NB4 (cell line): ENCODE measurements at regions not wholly inside any gene's neighbourhood (a gene's known extent, or its start where the extent isn't known, plus 50 kb on each side); places are given as distances from the start of the nearest gene placed in this dataset.

Source experiments
- DNase-seq: peaks from one replicate; pipeline ENCODE4 v3.0.0; 2010; ENCODE audit warnings: low read depth
- H3K4me3 ChIP-seq: one replicate; pipeline ENCODE4 v1.5.1; 2011; ENCODE audit warnings: mild to moderate bottlenecking, low read depth, low read length, moderate library complexity
- CTCF ChIP-seq: IDR thresholded peaks from one replicate; pipeline ENCODE4 v1.5.1; 2012; ENCODE audit warnings: low read depth, low read length
- MAX ChIP-seq: IDR thresholded peaks from 2 replicates; pipeline ENCODE4 v1.6.1; 2011; ENCODE audit warnings: low read depth, low read length
- MYC ChIP-seq: IDR thresholded peaks from 2 replicates; pipeline ENCODE4 v1.6.1; 2011; ENCODE audit warnings: low read depth, low read length
- POLR2A ChIP-seq: IDR thresholded peaks from 2 replicates; pipeline ENCODE4 v1.6.1; 2011; ENCODE audit warnings: mild to moderate bottlenecking; ENCODE audit not compliant: insufficient read length; ENCODE audit errors: extremely low read depth

GRCh38 chr1:181326348-181326747 is 157.0 kb upstream of the CACNA1E start:
- DNase-seq = no peak

GRCh38 chr1:181327796-181328195 is 155.5 kb upstream of the CACNA1E start:
- no peak for DNase-seq
- TF ChIP-seq MYC = no peak
- TF ChIP-seq CTCF = no peak
- no peak for TF ChIP-seq POLR2A
- no peak for TF ChIP-seq MAX

More at GRCh38 chr1:181326348-181326747, 157.0 kb upstream of the CACNA1E start:
- no peak overlapping the region for H3K4me3 ChIP-seq
- no peak for TF ChIP-seq CTCF

GRCh38 chr1:181334724-181335123 is 148.6 kb upstream of the CACNA1E start:
- H3K4me3 ChIP-seq = no peak overlapping the region
- TF ChIP-seq MAX (no peak), MYC (no peak), CTCF (no peak), POLR2A (no peak)
- no peak for DNase-seq

More at GRCh38 chr1:181327796-181328195, 155.5 kb upstream of the CACNA1E start:
- no peak overlapping the region for H3K4me3 ChIP-seq

GRCh38 chr1:181335631-181336030 is 147.7 kb upstream of the CACNA1E start:
- no peak for TF ChIP-seq MYC
- no peak for TF ChIP-seq MAX
- no peak for TF ChIP-seq CTCF
- no peak for TF ChIP-seq POLR2A
- DNase-seq = no peak

GRCh38 chr1:181341026-181341632 is 142.2 kb upstream of the CACNA1E start:
- DNase-seq = no peak
- H3K4me3 ChIP-seq = no peak overlapping the region
- TF ChIP-seq CTCF (no peak), MYC (no peak), POLR2A (no peak), MAX (no peak)

More at GRCh38 chr1:181335631-181336030, 147.7 kb upstream of the CACNA1E start:
- H3K4me3 ChIP-seq = no peak overlapping the region

GRCh38 chr1:181344091-181344490 is 139.2 kb upstream of the CACNA1E start:
- no peak for DNase-seq
- TF ChIP-seq POLR2A (no peak), MAX (no peak), MYC (no peak), CTCF (no peak)
- no peak overlapping the region for H3K4me3 ChIP-seq
